GM18505 (cell line): ENCODE measurements at regions not wholly inside any gene's neighbourhood (a gene's known extent, or its start where the extent isn't known, plus 50 kb on each side); places are given as distances from the start of the nearest gene placed in this dataset.

Experiments used
- ATAC-seq: cut with Tn5 transposase; IDR thresholded peaks from one replicate; pipeline ENCODE4 v1.9.1; 2021; ENCODE audit not compliant: unreplicated experiment
- POLR2A ChIP-seq: IDR thresholded peaks from 4 replicates; pipeline ENCODE4 v1.6.1; 2011; ENCODE audit warnings: borderline replicate concordance; ENCODE audit not compliant: insufficient read depth, insufficient read length; ENCODE audit errors: extremely low read depth

GRCh38 chr1:239644604-239645003 lies 258.2 kb downstream of the CHRM3 start:
- no peak for ATAC-seq
- no peak for TF ChIP-seq POLR2A

GRCh38 chr1:239647045-239647444 lies 260.7 kb downstream of the CHRM3 start:
- TF ChIP-seq POLR2A = no peak
- no peak for ATAC-seq

DNA sequence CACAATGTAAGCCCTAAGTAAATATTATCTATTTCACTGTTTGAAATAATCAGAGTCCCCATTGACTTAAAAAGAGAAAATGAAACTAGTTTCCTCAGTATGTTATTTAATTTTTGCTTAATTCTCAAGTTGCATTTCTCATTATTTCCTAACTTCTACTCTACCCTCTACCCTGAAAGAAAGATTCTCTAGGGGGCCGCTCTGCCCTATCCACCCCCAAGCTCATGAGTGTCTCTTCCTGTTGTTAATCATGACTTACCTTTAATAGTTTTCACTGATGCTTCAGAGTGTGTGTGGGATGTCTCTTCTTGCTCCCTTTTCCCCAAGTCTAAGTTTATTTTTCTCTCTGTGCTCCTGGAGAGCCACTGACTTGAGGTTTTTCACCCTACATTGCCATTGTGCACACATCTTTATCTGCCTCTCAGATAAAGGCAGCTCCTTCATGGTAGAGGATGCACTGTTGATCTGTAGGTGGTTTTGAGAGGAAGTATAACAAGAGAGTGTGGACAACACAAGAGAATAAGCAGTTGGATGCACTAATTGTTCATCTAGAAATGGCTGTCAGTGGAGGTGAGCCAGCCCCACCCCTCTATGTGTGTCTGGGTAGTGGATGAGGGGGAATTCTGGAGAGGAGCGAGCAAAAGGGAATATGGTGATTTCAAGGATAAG lies 261.7 kb downstream of the CHRM3 start:
- no peak for ATAC-seq
- no peak for TF ChIP-seq POLR2A

- no peak for ATAC-seq
- no peak for TF ChIP-seq POLR2A
Observed at GRCh38 chr1:239655023-239655422, 268.7 kb downstream of the CHRM3 start.

DNA sequence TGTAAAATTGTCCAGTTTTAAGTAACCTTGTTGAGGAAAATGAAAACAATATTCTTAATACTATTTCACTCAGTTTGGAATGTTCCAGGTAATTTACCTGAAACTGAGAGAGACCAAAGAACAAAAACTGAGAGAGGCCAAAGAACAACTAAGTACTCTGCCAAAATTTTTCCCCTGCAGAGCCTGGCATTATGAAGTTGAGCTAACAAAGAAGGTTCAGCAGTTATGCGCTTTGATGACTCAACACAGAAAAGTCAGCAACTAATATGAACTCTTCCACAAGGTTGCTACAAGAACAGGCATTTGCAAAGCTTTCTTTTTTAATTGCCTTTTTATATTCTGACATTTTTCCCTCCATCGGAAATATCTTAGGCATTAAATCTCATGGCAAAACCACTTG lies 270.9 kb downstream of the CHRM3 start:
- TF ChIP-seq POLR2A = no peak
- ATAC-seq = no peak

- no peak for ATAC-seq
- no peak for TF ChIP-seq POLR2A
Observed at GRCh38 chr1:239662950-239663349, 276.6 kb downstream of the CHRM3 start.

- ATAC-seq = no peak
- TF ChIP-seq POLR2A = no peak
Observed at GRCh38 chr1:239672256-239672655, 285.9 kb downstream of the CHRM3 start.

GRCh38 chr1:239675735-239676134 lies 289.4 kb downstream of the CHRM3 start:
- no peak for ATAC-seq
- TF ChIP-seq POLR2A = no peak

GRCh38 chr1:239676522-239677273 lies 290.3 kb downstream of the CHRM3 start:
- TF ChIP-seq POLR2A = no peak
- no peak for ATAC-seq

- TF ChIP-seq POLR2A = no peak
- no peak for ATAC-seq
Observed at GRCh38 chr1:239677362-239677761, 291.0 kb downstream of the CHRM3 start.

DNA sequence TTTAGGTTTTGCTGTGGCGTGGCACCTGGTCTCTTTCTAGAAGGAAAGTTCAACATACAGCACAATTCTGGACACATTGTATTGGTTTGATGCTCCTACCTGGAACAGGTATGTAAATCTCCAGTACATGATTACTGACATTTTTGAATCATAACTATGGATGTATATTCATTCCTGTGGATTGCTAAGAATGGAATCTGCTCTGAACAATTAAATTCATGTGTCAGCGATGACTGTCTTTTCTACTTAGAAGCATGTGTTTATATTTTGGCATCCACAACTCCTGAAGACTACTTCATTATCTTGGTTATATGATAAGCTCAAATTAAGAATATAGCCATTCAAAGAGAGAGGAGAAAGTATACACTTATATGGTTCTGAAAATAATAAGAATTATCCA lies 291.8 kb downstream of the CHRM3 start:
- ATAC-seq = no peak
- no peak for TF ChIP-seq POLR2A

DNA sequence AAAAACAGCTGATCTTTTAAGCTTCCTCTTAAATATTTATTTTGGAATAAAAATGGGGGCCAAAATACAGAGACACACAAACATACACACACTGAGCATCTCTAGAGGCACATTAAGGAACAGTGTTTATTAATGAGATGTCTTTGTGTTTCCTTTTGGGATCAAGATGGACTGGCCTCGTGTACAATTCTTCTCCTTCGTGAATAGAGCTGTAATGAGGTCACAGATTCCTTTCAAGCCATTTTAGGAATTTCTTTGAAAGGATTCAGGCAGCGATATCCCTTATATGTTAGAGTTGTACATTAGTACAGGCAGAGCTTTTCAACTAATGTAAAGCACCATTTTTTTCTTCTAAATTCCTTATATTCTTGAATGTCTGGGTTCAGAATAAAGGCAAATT lies 295.7 kb downstream of the CHRM3 start:
- ATAC-seq = no peak
- TF ChIP-seq POLR2A = no peak

- no peak for ATAC-seq
- no peak for TF ChIP-seq POLR2A
Observed at GRCh38 chr1:239682960-239683359, 296.6 kb downstream of the CHRM3 start.

- no peak for TF ChIP-seq POLR2A
- ATAC-seq = no peak
Observed at GRCh38 chr1:239686386-239686785, 300.0 kb downstream of the CHRM3 start.
